Caco-2 (cell line): ENCODE measurements at regions not wholly inside any gene's neighbourhood (a gene's known extent, or its start where the extent isn't known, plus 50 kb on each side); places are given as distances from the start of the nearest gene placed in this dataset.

Source experiments
- BruUV-seq: library from RNA; stranded (reverse); fragments of 400-500 nt; replicated peaks from 2 replicates; lab custom pipeline; 2021; lab: Mats Ljungman, UMichigan
- CTCF ChIA-PET: fragments of 300-600 bp; sonication (Branson Sonifier 250); formaldehyde crosslinking; loops from one replicate; lab custom pipeline; 2022; ENCODE audit warnings: antibody characterized with exemption; lab: Charles Lee
- POLR2A ChIA-PET: fragments of 300-600 bp; sonication (Branson Sonifier 250); formaldehyde crosslinking; loops from one replicate; lab custom pipeline; 2022; ENCODE audit warnings: antibody characterized with exemption; lab: Charles Lee
- DNase-seq, 2 experiments: peaks; one replicate each; pipeline versions ENCODE4 v3.0.0 to v3.0.0-alpha.2; 2020 to 2022
- H3K27me3 ChIP-seq: replicated peaks from 2 replicates; pipeline ENCODE4 v1.6.0; 2011; ENCODE audit warnings: low read length; ENCODE audit not compliant: control insufficient read depth, insufficient read depth
- H3K36me3 ChIP-seq: 2 replicates; pipeline ENCODE4 v1.5.1; 2011; ENCODE audit warnings: low read length; ENCODE audit not compliant: control insufficient read depth, insufficient read depth
- H3K4me1 ChIP-seq: fragments of 250-450 bp; sonication (Bioruptor Pico); 2 replicates; pipeline ENCODE4 v1.5.1; 2020; ENCODE audit warnings: mild to moderate bottlenecking
- H3K4me3 ChIP-seq: 2 replicates; pipeline ENCODE4 v1.5.1; 2011; ENCODE audit warnings: low read depth, mild to moderate bottlenecking, control low read depth, low read length
- H3K9me3 ChIP-seq: fragments of 250-450 bp; sonication (Bioruptor Pico); 2 replicates; pipeline ENCODE4 v1.5.1; 2020; ENCODE audit warnings: mild to moderate bottlenecking, moderate library complexity
- H3K27ac Mint-ChIP-seq: one replicate; pipeline ENCODE4 v1.8.0; 2022; ENCODE audit warnings: mixed read lengths; ENCODE audit not compliant: unreplicated experiment
- H3K27me3 Mint-ChIP-seq: one replicate; pipeline ENCODE4 v1.8.0; 2022; ENCODE audit warnings: mixed read lengths; ENCODE audit not compliant: insufficient read depth, unreplicated experiment
- H3K36me3 Mint-ChIP-seq: one replicate; pipeline ENCODE4 v1.8.0; 2022; ENCODE audit warnings: mild to moderate bottlenecking, mixed read lengths; ENCODE audit not compliant: insufficient read depth, unreplicated experiment
- H3K4me1 Mint-ChIP-seq: one replicate; pipeline ENCODE4 v1.8.0; 2022; ENCODE audit warnings: low read depth, mixed read lengths; ENCODE audit not compliant: unreplicated experiment
- H3K4me3 Mint-ChIP-seq: one replicate; pipeline ENCODE4 v1.8.0; 2022; ENCODE audit warnings: mild to moderate bottlenecking, moderate library complexity, mixed read lengths; ENCODE audit not compliant: unreplicated experiment
- H3K9me3 Mint-ChIP-seq: one replicate; pipeline ENCODE4 v1.8.0; 2022; ENCODE audit warnings: mixed read lengths; ENCODE audit not compliant: unreplicated experiment
- intact Hi-C: fragments of 100-400 bp; cut with micrococcal nuclease; formaldehyde crosslinking; loops from one replicate; pipeline ENCODE4 v1.10.0; 2022; ENCODE audit not compliant: unreplicated experiment
- TF ChIP-seq, protein P1 (sequence below), 2 experiments: fragments of 200-600 bp in 1 of 2; IDR thresholded peaks; 1 replicate in 1 of 2; 2 replicates in 1 of 2; pipeline versions ENCODE4 v1.5.1 to v1.8.0; 2011 to 2022; ENCODE audit warnings: antibody characterized with exemption in 1 of 2, control low read depth in 1 of 2, inconsistent platforms in 1 of 2, low read depth in 1 of 2, low read length in 1 of 2, mild to moderate bottlenecking in 1 of 2, moderate library complexity in 1 of 2; ENCODE audit not compliant: insufficient read depth in 1 of 2, severe bottlenecking in 1 of 2, unreplicated experiment in 1 of 2

- Histone ChIP-seq H3K36me3 (no peaks in the 10 kb centered on the region), H3K9me3 (no peaks in the 10 kb centered on the region), H3K27me3 (no peaks in the 10 kb centered on the region), H3K4me3 (no peak overlapping the region), H3K4me1 (no peaks in the 10 kb centered on the region)
- ChIA-PET CTCF (interaction anchor here (0.6 kb wide), 1 partner anchor 32 kb away, joined by 3 read pairs; no protein-coding TSS in a partner anchor), POLR2A (no interaction called here)
- intact Hi-C loops, result no loop called here
- Mint-ChIP-seq H3K4me3 (no peak overlapping the region), H3K36me3 (no peaks in the 10 kb centered on the region), H3K27me3 (no peaks in the 10 kb centered on the region), H3K4me1 (no peaks in the 10 kb centered on the region), H3K27ac (no peak overlapping the region), H3K9me3 (peaks cover 16% of the 10 kb centered on the region)
- DNase-seq, result no peak
- no TSS peak for BruUV-seq
- TF ChIP-seq, protein P1, sequence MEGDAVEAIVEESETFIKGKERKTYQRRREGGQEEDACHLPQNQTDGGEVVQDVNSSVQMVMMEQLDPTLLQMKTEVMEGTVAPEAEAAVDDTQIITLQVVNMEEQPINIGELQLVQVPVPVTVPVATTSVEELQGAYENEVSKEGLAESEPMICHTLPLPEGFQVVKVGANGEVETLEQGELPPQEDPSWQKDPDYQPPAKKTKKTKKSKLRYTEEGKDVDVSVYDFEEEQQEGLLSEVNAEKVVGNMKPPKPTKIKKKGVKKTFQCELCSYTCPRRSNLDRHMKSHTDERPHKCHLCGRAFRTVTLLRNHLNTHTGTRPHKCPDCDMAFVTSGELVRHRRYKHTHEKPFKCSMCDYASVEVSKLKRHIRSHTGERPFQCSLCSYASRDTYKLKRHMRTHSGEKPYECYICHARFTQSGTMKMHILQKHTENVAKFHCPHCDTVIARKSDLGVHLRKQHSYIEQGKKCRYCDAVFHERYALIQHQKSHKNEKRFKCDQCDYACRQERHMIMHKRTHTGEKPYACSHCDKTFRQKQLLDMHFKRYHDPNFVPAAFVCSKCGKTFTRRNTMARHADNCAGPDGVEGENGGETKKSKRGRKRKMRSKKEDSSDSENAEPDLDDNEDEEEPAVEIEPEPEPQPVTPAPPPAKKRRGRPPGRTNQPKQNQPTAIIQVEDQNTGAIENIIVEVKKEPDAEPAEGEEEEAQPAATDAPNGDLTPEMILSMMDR (IDR thresholded peaks at IDR 0.05; ENCODE audit: insufficient read depth in 1 of 2, low read depth in 1 of 2, low read length in 1 of 2, severe bottlenecking in 1 of 2, unreplicated experiment in 1 of 2), result no peak
These were observed 206.3 kb downstream of the KLF6 start for GRCh38 chr10:3578682-3579081.

- Mint-ChIP-seq H3K27me3 (no peaks in the 10 kb centered on the region), H3K9me3 (peaks cover 16% of the 10 kb centered on the region), H3K4me3 (no peak overlapping the region), H3K27ac (no peak overlapping the region), H3K4me1 (no peaks in the 10 kb centered on the region), H3K36me3 (no peaks in the 10 kb centered on the region)
- H3K4me1 ChIP-seq, result no peaks in the 10 kb centered on the region
- TF ChIP-seq, protein P1 (IDR thresholded peaks at IDR 0.05; ENCODE audit: insufficient read depth in 1 of 2, low read depth in 1 of 2, low read length in 1 of 2, severe bottlenecking in 1 of 2, unreplicated experiment in 1 of 2), result no peak
- H3K4me3 ChIP-seq, result no peak overlapping the region
- no peaks in the 10 kb centered on the region for H3K36me3 ChIP-seq
- no TSS peak for BruUV-seq
- ChIA-PET POLR2A (no interaction called here), CTCF (no interaction called here)
- intact Hi-C loops, result no loop called here
- no peak for DNase-seq
- no peaks in the 10 kb centered on the region for H3K27me3 ChIP-seq
- H3K9me3 ChIP-seq, result no peaks in the 10 kb centered on the region
These were observed 206.8 kb downstream of the KLF6 start for GRCh38 chr10:3578159-3578558.

GRCh38 chr10:3574451-3574850, 210.6 kb downstream of the KLF6 start:
- no peak for DNase-seq
- H3K4me1 ChIP-seq, result no peaks in the 10 kb centered on the region
- intact Hi-C loops, result no loop called here
- H3K4me3 Mint-ChIP-seq, result no peak overlapping the region
- peaks cover 6% of the 10 kb centered on the region for H3K4me1 Mint-ChIP-seq
- no TSS peak for BruUV-seq
- peaks cover 14% of the 10 kb centered on the region for H3K9me3 Mint-ChIP-seq
- H3K36me3 ChIP-seq, result no peaks in the 10 kb centered on the region
- ChIA-PET POLR2A (no interaction called here), CTCF (no interaction called here)
- H3K27me3 ChIP-seq, result no peaks in the 10 kb centered on the region
- no peaks in the 10 kb centered on the region for H3K36me3 Mint-ChIP-seq
- TF ChIP-seq, protein P1 (IDR thresholded peaks at IDR 0.05; ENCODE audit: insufficient read depth in 1 of 2, low read depth in 1 of 2, low read length in 1 of 2, severe bottlenecking in 1 of 2, unreplicated experiment in 1 of 2), result no peak
- H3K27me3 Mint-ChIP-seq, result no peaks in the 10 kb centered on the region
- H3K4me3 ChIP-seq, result no peak overlapping the region
- no peaks in the 10 kb centered on the region for H3K9me3 ChIP-seq
- no peak overlapping the region for H3K27ac Mint-ChIP-seq
